ENCODE measurements at regions not wholly inside any gene's neighbourhood (a gene's known extent, or its start where the extent isn't known, plus 50 kb on each side); places are given as distances from the start of the nearest gene placed in this dataset.
"Not testable (repeated sequence)": the region's sequence is repeated elsewhere in the genome, so short reads cannot be mapped to it uniquely, and the experiment has no call there.

DNA sequence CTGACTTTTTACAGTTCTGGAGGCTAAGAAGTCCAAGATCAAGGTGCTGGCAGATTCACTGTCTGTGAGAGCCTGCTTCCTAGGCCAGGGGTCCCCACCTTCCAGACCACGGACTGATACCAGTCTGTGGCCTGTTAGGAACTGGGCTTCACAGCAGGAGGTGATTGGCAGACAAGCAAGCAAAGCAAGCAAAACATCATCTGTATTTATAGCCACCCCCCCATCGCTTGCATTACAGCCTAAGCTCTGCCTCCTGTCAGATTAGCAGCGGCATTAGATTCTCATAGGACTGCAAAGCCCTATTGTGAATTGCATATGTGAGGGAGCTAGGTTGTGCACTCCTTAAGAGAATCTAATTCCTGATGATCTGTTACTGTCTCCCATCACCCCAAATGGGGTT is 194.7 kb upstream of the THRB start:
- DNase-seq: no peak

DNA sequence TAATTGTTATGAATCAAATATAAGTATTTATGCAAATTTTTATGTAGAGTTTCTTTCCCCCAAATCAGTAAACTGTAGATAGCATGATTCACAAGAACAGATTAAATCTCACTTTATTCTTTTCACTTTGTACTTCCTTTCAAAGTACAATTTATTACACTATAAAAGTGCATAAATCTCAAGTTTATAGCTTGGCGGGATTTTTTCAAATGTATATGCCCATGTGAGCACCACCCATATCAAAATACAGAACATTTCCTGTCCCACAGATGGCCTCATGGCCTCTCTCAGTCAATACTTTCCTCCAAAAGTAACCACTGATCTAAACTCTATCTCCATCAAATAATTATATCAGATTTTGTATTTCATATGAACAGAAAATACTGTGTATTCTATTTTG is 196.1 kb upstream of the THRB start:
- no peak for DNase-seq

DNA sequence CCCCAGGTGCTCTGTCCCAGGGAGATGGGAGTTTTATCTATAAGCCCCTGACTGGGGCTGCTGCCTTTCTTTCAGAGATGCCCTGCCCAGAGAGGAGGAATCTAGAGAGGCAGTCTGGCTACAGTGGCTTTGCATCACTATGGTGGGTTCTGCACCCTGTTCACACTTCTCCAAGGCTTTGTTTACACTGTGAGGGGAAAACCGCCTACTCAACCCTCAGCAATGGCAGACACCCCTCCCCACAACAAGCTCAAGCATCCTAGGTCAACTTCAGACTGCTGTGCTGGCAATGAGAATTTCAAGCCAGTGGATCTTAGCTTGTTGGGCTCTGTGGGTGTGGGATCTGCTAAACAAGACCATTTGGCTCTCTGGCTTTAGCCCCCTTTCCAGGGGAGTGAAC is 204.4 kb upstream of the THRB start:
- DNase-seq: not testable (repeated sequence)

DNA sequence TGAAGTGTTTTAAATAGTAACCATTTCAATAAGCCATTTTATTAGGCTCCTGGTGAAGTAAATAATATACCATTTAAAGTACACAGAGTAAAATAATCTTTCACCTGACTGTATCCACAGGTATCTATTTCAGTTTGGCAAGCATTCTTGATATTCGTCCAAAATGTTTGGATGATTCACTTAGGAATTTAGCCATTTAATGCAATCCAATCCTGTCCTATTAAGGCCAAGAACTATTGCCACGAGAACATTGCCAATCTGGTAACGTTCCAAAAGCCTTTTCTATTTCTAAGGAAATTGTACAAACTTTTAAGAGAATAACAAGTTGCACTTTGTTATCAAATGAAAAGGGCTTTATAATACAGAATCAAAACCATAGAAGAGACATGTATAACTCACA is 209.8 kb upstream of the THRB start:
- no peak for DNase-seq

DNA sequence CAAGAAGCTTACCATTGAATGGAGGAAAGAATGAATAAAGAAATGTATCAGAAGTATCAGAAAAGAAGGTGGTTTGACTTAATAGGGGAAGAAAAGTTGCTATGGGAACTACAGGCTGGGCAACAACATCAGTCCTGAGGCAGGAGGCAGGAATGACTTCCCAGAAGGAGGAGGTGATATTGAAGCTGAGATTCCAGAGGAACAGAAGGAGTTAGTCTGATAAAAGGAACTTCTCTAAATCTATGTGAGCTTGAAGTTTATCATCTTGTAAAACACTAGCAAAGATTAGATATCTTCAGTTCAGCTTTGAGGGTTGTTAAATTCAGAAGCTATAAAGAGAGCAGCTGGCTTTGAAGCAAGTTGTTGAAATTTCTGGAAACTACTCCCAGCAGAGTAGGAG is 213.3 kb upstream of the THRB start:
- no peak for DNase-seq

DNA sequence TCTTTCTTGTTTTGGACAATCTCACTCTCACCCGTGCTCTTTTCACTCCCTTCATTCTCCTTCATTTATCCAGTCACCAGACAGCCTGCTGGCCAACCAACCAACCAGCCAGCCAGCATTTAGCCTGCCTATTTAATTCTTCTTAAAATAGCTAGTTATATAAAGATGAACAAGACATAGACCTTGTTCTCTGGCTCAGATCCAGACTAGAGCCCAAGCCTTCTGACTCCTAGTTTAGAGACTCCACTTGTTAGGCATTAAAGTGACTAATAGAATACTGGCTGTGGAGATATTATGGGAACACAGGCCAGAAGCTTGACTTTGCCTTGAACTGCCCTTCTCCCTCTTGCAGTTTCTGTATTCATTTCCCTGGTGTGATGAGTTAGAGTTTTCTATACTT is 215.3 kb upstream of the THRB start:
- no peak for DNase-seq

DNA sequence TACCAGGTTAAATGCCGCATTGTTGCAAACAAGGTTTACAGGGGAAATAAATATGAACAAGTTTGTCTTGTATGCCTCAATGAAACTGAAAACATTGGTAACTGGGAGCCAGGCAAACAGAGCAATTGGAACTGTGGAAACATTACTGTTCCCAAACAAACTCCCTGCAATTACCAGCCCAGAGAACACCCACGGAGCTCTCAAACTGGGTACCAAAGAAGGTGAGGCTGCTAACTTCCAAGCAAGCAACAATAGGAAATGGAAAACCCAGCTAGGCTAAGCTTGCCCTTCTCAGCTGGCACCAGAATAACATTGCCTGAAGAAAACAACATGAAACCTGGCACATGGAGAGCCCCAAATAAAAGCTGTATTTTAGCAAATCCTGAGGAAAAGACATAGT is 218.9 kb upstream of the THRB start:
- DNase-seq: no peak

DNA sequence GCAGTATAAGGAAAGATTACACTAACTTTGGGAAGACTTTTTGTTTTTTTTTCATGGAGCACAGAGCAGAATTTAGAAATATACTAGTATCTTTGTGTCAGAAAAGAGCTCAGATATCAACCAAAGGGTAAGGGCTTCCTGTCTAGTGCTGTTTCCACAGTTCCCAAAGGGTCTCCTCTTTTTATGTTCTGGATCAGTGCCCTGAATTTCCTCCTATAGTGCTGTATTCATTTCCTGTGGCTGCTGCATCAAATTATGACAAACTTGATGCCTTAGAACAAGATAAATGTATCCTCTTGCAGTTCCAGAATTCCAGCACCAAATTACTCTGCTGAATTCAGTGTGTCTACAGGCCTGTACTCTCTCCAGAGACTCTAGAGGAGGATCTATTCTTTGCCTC is 219.8 kb upstream of the THRB start:
- DNase-seq: no peak

DNA sequence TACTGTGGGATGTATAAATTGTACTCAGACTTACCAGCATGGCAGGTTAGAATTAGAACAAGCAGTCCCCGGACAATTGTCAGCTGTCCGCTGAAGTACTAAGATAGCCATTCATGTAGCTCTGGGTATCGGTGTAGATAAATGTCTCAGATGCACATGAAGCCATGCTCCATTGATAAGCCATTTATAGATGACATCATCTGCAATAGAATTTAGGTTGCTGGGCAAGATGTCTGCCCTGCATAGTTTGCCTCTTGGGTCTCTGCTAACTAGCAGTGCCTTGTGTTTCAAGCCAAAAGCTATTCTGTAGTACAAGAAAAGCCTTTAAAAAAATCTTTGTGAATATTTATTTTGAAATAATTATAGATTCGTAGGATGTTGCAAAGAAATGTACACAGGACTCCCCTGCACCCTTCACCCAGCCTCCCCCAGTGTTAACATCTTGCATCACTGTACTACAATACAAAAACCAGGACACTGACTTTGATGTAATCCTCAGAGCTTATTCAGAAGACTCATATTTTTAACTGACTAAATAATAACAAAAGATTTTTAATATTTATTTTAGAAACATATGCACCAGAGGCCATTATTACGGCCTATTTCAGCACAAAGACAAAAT is 220.6 kb upstream of the THRB start:
- DNase-seq: no peak

DNA sequence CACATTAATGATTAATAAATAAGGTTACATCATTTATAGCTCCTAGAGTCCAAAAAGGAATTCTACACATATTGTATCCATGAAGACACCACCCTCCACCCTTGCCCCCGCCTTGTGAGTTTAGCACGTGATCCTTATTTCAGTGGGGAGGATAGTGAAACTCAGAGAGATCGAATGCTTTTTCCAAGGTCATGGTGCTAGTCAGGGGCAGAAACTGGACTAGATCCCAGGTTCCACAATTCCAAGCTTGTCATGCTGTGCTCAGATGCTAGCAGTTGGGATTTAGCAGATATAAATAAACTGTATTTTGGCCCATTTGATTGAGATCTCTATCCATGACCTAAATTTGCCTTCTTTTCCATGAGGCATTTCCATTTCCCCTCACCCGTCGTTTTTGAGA is 227.4 kb upstream of the THRB start:
- DNase-seq: no peak

DNA sequence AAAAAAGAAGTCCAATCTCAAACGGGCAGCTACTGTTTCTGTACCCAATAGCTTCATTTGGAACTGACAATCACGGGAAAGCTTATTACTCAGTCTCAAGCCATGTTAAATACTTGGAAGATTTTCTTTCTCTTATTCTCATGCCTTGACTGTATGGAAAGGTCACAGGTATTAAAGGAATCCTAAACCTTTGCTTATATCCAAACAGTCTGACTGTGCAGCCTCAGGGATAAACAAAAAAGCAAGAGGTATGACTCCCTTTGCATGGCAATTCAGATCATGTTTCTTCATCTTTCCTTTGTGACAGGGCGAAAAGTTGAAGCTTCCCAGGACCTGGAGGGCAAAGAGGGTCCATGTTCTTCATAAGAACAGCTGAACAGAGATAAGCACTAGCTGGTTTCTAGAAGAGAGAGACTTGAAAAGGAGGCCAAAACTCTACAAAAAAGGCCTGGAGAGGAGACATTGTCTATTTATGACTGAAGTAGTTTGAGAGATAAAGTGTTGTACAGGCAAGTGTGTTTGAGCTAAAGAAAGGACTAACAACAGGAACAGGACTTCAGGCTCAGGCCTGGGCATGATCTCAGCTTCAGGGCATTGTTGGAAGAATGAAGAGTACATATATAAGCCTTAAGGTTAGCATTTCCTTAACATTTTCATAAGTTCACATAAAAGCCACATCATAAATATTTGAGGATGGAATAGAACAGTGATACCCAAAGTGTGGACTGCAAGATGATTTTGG is 231.0 kb upstream of the THRB start:
- no peak for DNase-seq

DNA sequence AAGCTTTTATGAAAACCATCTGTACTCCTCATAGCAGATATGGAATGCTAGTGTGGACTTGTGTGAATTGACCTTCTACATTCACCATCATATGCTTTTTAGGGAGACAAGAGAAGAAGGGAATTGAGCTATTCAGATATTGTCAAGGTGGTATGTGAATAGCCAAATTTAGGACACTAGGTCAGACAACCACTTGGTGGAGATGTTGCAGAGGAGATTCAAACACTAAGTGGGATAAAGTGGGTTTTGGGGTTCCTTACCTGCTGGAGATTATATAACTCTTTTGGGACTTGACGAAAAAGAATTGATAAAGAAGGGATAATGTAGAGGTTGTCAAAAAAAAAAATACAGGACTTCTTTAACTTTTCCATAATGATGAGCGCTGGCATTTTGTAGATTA is 231.8 kb upstream of the THRB start:
- DNase-seq: no peak

DNA sequence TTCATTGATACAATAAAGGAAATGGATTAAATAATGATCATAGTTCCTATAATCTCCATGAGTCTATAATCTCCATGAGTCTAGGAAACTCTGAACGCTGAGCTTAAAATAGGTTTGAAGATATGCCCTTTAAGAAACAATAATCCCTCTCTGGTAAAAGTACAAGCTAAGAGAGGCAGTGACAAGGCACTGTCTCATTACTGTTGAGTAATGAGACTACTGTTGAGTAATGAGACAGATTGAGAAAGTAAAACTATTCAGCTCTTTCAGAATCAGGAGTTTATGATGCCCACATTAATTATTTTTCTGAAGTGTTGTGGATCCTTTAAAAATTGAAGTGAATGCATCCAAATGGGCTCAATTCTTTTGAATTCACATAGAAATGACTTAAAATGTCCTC is 235.5 kb upstream of the THRB start:
- DNase-seq: no peak

DNA sequence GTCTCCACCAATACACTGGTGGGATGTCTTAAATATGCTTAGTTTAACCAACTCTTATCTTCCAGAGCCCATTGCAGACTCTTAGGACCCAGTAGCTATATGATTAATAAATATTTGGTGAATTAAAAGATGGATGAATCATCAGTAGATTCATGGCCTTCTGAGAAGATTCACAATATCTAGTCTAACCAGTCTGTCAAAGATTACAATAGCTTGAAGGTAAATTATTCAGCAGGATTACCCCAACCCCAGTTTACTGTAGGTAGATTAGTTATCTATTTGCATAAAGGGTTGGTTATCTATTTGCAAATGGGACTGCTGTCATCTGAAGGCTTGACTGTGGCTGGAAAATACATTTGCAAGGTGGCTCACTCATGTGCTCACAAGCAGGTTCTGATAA is 239.4 kb upstream of the THRB start:
- DNase-seq: no peak

DNA sequence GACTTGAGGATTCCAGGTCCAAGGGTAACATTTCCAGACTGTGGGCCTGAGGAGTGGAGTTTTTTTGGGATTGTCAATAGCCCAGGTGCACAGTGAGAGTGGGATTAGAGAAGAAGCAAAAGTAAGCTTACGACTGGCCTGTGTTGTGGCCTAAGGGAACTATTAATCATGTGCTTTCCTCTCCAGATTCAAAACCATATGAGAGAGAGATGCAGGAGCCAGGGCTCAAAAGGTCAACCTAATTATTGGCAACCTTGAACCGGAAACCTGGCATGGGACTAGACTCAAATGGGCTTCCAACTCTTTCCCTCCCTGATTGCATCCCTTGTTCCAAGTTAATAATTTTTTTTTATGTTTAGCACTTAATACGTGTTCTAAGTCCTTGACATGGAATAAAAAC is 242.1 kb upstream of the THRB start:
- no peak for DNase-seq

DNA sequence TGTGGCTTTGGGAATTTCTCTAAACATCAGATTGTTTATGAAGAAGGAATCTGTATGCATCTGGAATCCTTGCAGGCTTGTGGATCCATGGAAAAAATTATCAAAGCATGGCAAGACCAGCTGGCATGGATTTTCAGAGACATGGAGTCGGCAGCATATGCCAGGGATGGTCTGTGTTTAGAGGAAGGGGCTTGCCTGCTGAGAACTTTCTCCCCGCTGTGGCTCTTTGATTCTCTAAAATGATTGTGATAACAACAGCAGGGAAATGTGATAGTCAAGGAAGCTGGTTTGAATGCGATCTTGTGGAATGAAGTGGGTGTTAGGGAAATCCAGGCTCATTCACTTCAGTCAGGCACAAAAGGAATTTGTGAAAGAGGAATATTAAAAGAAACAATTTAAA is 245.7 kb upstream of the THRB start:
- no peak for DNase-seq

DNA sequence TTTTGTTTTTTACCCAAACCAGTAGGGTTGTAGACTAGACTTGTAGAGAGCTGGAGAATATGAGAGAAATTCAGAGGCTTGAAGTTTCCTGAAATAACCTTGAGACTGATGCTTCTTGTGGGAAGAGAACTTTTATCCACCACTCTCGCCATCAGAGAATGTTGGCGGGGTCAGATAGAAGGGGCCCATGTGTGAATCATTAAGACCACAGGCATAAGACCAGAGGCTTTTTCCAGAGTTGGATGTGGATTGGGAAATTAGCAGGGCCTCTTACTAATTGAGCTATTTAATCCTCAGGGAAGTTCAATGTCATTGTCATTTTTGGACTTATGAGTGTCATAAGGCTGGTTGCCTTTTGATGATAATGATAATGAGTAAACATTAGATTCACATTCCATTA is 246.9 kb upstream of the THRB start:
- DNase-seq: no peak

DNA sequence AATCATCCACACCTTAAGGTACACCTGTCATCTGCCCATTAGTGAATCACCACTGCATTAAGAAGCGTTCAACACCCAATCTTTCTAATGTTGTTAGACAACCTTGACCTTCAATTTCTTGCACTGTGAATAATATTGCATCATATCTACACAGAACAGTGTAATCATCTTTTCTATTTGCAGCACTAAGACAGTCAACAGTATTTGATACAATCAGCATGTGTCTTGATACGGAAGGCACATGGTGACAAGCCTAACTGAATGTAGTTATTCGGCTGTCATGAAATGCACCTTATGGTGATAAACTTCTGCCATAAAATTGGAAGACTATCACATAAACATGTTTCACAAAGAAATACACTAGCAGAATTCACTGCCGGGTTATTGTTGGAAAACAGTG is 253.9 kb upstream of the THRB start:
- no peak for DNase-seq

DNA sequence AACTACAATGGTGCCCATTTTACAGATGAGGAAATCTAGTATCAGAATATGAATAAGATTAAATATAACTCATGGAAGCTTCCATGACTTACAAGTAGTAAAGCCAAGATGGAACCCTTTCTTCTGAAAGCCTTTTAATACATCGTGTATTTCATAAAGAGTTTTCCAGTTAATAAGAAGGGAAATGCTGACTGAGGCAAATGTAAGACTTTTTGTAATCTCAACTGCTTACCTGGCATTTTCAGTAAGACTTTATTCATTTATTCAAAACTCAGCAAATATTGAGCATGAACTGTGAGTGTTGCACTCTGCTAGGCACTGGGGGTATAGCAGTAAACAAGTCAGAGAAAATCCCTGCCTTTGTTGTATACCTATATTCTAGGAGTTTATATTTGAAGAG is 256.4 kb upstream of the THRB start:
- DNase-seq: no peak

DNA sequence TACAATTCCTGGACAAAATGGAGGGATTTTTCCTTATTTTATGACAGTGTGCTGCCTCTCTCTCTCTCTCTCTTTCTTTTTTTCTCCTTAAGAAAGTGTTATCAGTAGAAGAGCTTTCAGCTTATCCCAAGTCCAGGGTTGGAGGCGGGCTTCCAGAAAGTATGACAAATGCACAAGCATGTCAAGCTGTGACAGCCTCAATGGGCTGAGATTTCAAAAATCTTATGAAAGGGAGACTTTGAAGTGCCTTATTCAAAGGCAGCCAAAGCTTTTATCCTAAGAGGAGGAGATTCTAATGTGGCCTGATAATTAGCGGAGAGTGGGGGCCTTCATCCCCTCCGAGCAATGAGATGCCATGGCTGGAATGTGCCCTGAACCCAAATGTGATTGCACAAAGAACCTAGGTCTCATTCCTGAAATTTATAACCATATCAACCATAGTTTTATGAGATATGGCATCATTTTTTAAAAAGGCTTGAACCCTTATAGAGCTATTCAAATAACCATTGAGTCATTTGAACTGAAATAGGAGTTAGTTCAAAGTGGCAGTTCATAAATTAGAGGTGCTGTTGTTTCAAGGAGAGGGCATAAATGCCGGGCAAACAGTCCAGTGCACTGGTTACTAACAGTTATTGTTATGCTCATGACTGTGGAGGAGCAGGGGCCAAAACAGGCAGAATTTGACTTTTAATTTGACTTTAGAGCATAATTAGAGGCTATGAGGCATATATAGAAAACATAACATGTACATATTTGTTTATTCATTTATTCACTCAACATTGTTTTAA is 261.6 kb upstream of the THRB start:
- no peak for DNase-seq

DNA sequence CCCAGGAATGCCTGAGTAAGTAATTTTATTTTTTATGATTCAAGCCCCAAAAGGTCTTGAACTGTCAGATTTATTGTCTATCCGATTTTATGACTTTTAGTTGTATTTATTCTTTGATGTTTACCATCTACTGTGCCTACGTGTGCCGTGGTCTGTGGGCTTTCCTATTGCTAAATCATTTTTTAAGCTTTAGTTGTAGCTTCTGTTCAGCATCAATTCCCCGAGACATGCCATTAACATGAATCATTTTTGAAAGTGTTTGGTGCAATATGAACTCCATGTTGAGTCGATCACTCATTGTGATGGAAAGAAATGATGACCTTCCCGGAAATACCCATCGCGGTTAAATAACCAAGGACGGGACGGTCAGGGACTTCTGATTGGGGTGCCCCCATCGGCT is 268.7 kb upstream of the THRB start:
- DNase-seq: no peak

DNA sequence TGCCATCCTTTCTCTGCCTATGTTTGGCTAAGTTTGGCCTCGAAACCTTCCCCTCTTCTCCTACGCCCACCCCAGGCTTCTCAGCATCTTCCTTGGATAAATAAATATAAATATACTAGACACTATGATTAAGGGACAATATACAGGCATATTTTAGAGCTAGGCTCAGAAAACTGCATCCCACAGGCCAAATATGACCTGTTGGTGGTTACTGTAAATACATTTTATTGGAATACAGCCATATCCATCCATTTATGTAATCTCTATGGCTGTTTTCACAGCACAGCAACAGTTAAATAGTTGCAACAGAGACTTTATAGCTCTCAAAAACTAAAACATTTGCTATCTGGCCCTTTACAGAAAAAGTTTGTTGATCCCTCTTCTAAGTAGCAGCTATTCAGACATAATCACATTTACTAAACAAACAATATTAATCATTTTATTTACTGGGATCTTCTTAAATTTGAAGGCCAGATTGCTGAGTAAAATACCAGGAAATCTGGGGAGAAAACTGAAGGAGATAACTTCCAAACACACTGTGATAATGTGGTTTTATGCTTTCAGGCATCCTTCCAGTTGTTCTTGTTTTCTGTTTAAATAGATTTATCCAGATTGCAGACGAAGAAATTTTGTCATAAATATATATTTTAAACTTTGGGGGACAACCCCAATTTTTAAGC is 269.7 kb upstream of the THRB start:
- DNase-seq: no peak

DNA sequence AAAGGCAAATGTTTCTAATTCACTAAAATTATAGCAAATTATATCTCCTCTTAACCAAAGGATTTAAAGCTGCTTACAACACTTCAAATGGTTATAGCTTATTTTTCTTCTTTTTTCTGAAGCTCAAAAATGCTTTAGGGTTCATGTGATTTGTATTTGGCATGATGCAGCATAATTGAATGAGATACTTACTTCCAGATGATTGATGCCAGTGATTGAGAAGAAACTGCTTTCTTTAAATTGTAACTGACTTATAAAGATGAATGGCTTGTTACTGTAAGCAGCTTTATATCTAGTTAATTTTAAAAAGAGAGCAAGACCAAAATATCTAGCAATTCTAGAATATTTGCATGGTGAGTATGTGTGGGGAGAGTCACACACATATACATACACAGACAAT is 270.7 kb upstream of the THRB start:
- no peak for DNase-seq

DNA sequence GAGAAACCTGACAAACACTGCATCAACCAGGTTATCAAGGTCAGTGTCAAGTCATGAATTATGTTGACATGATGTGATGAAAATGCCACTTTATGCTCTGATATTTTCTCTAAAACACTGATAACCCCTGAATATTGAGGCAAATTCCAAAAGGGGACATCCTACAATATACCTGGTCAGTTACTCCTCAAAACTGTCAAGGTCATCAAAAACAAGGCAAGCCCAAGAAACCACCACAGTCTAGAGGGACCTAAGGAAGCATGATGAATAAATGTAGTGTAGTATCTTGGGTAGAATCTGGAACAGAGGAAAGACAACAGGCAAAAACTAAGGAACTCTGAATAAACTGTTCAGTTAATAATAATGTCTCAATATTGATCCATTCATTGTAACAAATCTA is 275.3 kb upstream of the THRB start:
- no peak for DNase-seq
